ENCODE measurements at regions not wholly inside any gene's neighbourhood (a gene's known extent, or its start where the extent isn't known, plus 50 kb on each side); places are given as distances from the start of the nearest gene placed in this dataset.

DNA sequence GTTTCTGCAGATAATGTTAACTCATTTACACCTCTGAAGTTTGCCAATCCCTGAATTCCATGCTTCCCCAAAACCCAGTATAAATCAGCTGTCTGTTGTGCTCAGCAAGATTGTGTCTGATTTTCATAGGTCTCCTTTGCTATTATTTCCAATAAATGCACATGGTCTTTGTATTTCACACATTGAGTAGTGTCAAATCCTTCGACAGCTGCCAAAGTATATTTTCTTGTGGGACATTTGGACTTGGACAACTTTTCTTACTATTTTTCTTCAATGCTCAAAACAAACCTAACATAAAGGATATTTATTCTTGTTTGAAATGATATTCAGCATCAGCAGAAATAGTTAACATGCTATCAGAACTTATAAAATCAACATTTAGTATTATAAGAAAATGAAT is 406.1 kb upstream of the OR4E1 start:
- TF ChIP-seq GABPA (IDR thresholded peaks at IDR 0.05; ENCODE audit: low read depth) (no peak), POLR2AphosphoS5 (IDR thresholded peaks at IDR 0.05; ENCODE audit: low read depth) (no peak), SPI1 (IDR thresholded peaks at IDR 0.05; ENCODE audit: borderline replicate concordance, low read depth) (no peak)
- TF ChIP-seq, protein P1, sequence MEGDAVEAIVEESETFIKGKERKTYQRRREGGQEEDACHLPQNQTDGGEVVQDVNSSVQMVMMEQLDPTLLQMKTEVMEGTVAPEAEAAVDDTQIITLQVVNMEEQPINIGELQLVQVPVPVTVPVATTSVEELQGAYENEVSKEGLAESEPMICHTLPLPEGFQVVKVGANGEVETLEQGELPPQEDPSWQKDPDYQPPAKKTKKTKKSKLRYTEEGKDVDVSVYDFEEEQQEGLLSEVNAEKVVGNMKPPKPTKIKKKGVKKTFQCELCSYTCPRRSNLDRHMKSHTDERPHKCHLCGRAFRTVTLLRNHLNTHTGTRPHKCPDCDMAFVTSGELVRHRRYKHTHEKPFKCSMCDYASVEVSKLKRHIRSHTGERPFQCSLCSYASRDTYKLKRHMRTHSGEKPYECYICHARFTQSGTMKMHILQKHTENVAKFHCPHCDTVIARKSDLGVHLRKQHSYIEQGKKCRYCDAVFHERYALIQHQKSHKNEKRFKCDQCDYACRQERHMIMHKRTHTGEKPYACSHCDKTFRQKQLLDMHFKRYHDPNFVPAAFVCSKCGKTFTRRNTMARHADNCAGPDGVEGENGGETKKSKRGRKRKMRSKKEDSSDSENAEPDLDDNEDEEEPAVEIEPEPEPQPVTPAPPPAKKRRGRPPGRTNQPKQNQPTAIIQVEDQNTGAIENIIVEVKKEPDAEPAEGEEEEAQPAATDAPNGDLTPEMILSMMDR (IDR thresholded peaks at IDR 0.05; ENCODE audit: insufficient read depth, low read length): no peak
- TF ChIP-seq, protein P2, sequence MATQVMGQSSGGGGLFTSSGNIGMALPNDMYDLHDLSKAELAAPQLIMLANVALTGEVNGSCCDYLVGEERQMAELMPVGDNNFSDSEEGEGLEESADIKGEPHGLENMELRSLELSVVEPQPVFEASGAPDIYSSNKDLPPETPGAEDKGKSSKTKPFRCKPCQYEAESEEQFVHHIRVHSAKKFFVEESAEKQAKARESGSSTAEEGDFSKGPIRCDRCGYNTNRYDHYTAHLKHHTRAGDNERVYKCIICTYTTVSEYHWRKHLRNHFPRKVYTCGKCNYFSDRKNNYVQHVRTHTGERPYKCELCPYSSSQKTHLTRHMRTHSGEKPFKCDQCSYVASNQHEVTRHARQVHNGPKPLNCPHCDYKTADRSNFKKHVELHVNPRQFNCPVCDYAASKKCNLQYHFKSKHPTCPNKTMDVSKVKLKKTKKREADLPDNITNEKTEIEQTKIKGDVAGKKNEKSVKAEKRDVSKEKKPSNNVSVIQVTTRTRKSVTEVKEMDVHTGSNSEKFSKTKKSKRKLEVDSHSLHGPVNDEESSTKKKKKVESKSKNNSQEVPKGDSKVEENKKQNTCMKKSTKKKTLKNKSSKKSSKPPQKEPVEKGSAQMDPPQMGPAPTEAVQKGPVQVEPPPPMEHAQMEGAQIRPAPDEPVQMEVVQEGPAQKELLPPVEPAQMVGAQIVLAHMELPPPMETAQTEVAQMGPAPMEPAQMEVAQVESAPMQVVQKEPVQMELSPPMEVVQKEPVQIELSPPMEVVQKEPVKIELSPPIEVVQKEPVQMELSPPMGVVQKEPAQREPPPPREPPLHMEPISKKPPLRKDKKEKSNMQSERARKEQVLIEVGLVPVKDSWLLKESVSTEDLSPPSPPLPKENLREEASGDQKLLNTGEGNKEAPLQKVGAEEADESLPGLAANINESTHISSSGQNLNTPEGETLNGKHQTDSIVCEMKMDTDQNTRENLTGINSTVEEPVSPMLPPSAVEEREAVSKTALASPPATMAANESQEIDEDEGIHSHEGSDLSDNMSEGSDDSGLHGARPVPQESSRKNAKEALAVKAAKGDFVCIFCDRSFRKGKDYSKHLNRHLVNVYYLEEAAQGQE (IDR thresholded peaks at IDR 0.05; ENCODE audit: insufficient replicate concordance, low read depth): no peak
